Thyroid gland (tissue), 4 donors: ENCODE measurements at regions not wholly inside any gene's neighbourhood (a gene's known extent, or its start where the extent isn't known, plus 50 kb on each side); places are given as distances from the start of the nearest gene placed in this dataset.

Experiments used
- DNase-seq, 2 donors: peaks; one replicate each; pipeline ENCODE4 v3.0.0-alpha.2; 2019
- H3K27ac ChIP-seq, 3 donors: fragments of 200-600 bp; sonication (generic); 1 replicate in 2 of 3; 2 replicates in 1 of 3; pipeline ENCODE4 v1.5.1; 2016 to 2019; ENCODE audit warnings: mild to moderate bottlenecking in 1 of 3, moderate library complexity in 1 of 3
- H3K27me3 ChIP-seq: fragments of 200-600 bp; sonication (generic); one replicate; pipeline ENCODE4 v1.5.1; 2019
- H3K36me3 ChIP-seq, 2 donors: fragments of 200-600 bp; sonication (generic); one replicate each; pipeline ENCODE4 v1.5.1; 2016 to 2019
- H3K4me1 ChIP-seq, 2 donors: fragments of 200-600 bp; sonication (generic); one replicate each; pipeline ENCODE4 v1.5.1; 2017 to 2019
- H3K4me3 ChIP-seq, 3 donors: fragments of 200-600 bp; sonication (generic); replicated peaks in 1 of 3; 1 replicate in 2 of 3; 2 replicates in 1 of 3; pipeline ENCODE4 v1.5.1; 2016; ENCODE audit warnings: mild to moderate bottlenecking in 1 of 3
- H3K9me3 ChIP-seq: fragments of 200-600 bp; sonication (generic); one replicate; pipeline ENCODE4 v1.5.1; 2017
- POLR2A ChIP-seq, 2 donors: fragments of 450-650 bp; IDR thresholded peaks; one replicate each; pipeline ENCODE4 v1.6.1; 2017; ENCODE audit warnings: antibody characterized with exemption in 2 of 2, mild to moderate bottlenecking in 2 of 2, moderate library complexity in 1 of 2
- WGBS, 2 donors: methylation state at CpG; one replicate each; pipeline ENCODE4 v1.1.5; 2017; 5-methylcytosine and 5-hydroxymethylcytosine counted together
- intact Hi-C: fragments of 100-400 bp; cut with DNase I; formaldehyde crosslinking; loops from one replicate; pipeline ENCODE4 v1.15.1; 2023
- TF ChIP-seq, protein P1 (sequence below), 6 experiments: fragments of 200-600 bp in 3 of 6; fragments of 450-650 bp in 3 of 6; sonication (generic) in 3 of 6; IDR thresholded peaks; one replicate each; pipeline ENCODE4 v1.5.1; 2016 to 2019; ENCODE audit warnings: antibody characterized with exemption in 6 of 6, mild to moderate bottlenecking in 2 of 6, inconsistent platforms in 1 of 6, moderate library complexity in 1 of 6

DNA sequence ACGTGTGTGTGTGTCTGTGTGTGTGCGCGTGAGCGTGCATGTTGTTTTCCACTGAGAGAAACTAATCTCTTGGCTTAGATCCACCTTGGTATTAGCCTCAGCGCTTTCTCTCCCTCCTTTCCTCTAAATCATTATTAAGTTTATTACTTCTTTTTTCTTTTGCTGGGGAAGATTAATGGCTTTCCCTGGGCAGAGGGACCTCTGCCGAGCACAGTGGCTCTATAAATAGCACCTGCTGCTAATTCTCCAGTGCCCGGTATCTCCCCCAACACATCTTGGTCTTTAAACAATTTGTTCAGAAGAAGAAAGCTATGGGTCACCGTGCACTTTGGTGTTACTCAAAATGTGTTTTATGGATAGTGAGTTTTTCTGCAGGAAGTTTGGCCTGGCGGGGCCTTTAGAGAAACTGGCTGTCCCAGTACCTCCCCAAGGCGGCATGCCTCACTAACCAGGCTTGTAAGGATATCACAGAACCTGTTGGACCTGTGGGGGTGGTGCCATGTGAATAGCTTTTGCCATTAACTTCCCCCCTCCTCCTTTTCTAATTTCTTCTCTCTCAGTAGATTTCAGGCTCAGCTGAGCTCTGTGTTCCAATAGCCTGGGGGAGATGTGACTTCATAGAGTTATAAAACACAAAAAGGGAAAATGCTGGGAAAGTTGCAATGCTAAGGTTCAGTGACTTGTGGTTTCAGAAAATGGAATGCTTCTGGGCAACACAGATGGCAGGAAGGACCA is 70.1 kb upstream of the RAB11FIP2 start:
- peak; percentile 91 to 92 for DNase-seq
- no peak overlapping the region for H3K4me3 ChIP-seq
- peak overlapping the region; percentile 63 to 79 (median 71) for H3K27ac ChIP-seq
- H3K27me3 ChIP-seq = no peaks in the 10 kb centered on the region
- H3K4me1 ChIP-seq = peaks cover 31 to 47% of the 10 kb centered on the region in 2 donors
- TF ChIP-seq, protein P1, sequence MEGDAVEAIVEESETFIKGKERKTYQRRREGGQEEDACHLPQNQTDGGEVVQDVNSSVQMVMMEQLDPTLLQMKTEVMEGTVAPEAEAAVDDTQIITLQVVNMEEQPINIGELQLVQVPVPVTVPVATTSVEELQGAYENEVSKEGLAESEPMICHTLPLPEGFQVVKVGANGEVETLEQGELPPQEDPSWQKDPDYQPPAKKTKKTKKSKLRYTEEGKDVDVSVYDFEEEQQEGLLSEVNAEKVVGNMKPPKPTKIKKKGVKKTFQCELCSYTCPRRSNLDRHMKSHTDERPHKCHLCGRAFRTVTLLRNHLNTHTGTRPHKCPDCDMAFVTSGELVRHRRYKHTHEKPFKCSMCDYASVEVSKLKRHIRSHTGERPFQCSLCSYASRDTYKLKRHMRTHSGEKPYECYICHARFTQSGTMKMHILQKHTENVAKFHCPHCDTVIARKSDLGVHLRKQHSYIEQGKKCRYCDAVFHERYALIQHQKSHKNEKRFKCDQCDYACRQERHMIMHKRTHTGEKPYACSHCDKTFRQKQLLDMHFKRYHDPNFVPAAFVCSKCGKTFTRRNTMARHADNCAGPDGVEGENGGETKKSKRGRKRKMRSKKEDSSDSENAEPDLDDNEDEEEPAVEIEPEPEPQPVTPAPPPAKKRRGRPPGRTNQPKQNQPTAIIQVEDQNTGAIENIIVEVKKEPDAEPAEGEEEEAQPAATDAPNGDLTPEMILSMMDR (IDR thresholded peaks at IDR 0.05) = no peak
- no peak for TF ChIP-seq POLR2A (IDR thresholded peaks at IDR 0.05)
- no peaks in the 10 kb centered on the region for H3K36me3 ChIP-seq
- H3K9me3 ChIP-seq = no peaks in the 10 kb centered on the region
- intact Hi-C loops = no loop called here
- WGBS, 2 donors = 35 to 39% methylated on average over 10 of the region's 10 CpGs

DNA sequence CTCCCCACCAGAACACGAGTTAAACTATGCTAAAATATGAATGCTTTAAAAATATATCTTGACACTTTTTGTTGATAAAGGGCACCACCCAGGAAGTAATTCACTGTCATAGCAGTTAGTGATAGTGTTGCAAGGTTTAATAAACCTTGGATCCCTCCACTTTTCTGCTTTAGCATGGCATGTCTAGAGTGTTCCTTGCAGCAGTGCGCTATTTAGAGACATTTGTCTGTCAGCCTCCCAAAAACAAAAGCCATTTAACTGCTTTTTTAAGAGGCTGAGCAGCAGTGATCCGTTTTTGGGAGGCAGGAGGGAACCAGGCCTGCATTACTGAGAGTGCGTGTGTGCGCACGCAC is 69.6 kb upstream of the RAB11FIP2 start:
- intact Hi-C loops = no loop called here
- H3K4me1 ChIP-seq = peaks cover 31 to 51% of the 10 kb centered on the region in 2 donors
- WGBS, 2 donors = 42 to 46% methylated on average over 6 of the region's 6 CpGs
- TF ChIP-seq, protein P1 (IDR thresholded peaks at IDR 0.05) = no peak
- no peak for TF ChIP-seq POLR2A (IDR thresholded peaks at IDR 0.05)
- H3K4me3 ChIP-seq = no peak overlapping the region
- DNase-seq = peak; percentile 10 to 39
- H3K27ac ChIP-seq = peak overlapping the region; percentile 63 to 79 (median 71)
- H3K9me3 ChIP-seq = no peaks in the 10 kb centered on the region
- H3K36me3 ChIP-seq = no peaks in the 10 kb centered on the region
- no peaks in the 10 kb centered on the region for H3K27me3 ChIP-seq

DNA sequence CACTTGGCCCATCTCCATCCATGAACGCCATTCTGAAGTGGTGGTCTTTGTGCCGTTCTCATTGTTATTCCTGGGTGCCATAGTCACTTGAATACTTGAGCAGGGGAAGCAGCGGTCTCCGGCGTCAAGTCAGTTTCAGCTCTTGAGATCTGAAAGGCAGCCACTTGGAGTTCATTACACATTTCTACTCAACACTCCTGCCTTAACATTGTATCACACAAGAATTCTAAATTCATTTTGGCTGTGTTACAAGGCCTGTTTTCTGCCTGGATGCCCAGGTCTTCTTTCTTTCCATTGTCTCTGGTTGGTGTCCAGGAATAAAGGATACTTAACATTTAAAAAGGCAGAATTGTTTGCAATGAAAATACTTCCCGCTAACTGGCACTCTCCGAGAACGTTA is 69.0 kb upstream of the RAB11FIP2 start:
- Histone ChIP-seq H3K4me3 (no peak overlapping the region), H3K27me3 (no peaks in the 10 kb centered on the region), H3K9me3 (no peaks in the 10 kb centered on the region), H3K27ac (peak overlapping the region; percentile 63 to 79 (median 71)), H3K4me1 (peaks cover 31 to 51% of the 10 kb centered on the region in 2 donors), H3K36me3 (no peaks in the 10 kb centered on the region)
- DNase-seq = peak; percentile 42 to 44
- TF ChIP-seq POLR2A (IDR thresholded peaks at IDR 0.05) = no peak
- TF ChIP-seq, protein P1 (IDR thresholded peaks at IDR 0.05) = no peak
- WGBS, 2 donors = 21 to 37% methylated on average over 8 of the region's 8 CpGs
- intact Hi-C loops = no loop called here

GRCh38 chr10:118114992-118115391 is 68.3 kb upstream of the RAB11FIP2 start:
- Histone ChIP-seq H3K4me1 (peaks cover 31 to 51% of the 10 kb centered on the region in 2 donors), H3K36me3 (no peaks in the 10 kb centered on the region), H3K27me3 (no peaks in the 10 kb centered on the region), H3K9me3 (no peaks in the 10 kb centered on the region), H3K4me3 (no peak overlapping the region), H3K27ac (peak overlapping the region in 2 of 3 donors; percentile 71 to 79)
- WGBS, 2 donors = 74 to 80% methylated on average over 1 of the region's 1 CpG
- intact Hi-C loops = no loop called here
- TF ChIP-seq, protein P1 (IDR thresholded peaks at IDR 0.05) = no peak
- TF ChIP-seq POLR2A (IDR thresholded peaks at IDR 0.05) = no peak
- no peak for DNase-seq

- intact Hi-C loops = no loop called here
- Histone ChIP-seq H3K36me3 (no peaks in the 10 kb centered on the region), H3K4me3 (no peak overlapping the region), H3K27me3 (no peaks in the 10 kb centered on the region), H3K9me3 (no peaks in the 10 kb centered on the region), H3K4me1 (peaks cover 29 to 41% of the 10 kb centered on the region in 2 donors), H3K27ac (peak overlapping the region; percentile 26 to 64 (median 54))
- DNase-seq = peak; percentile 54 to 59
- 45 to 58% methylated on average over 6 of the region's 6 CpGs for WGBS, 2 donors
- TF ChIP-seq POLR2A (IDR thresholded peaks at IDR 0.05) = no peak
- TF ChIP-seq, protein P1 (IDR thresholded peaks at IDR 0.05) = no peak
Observed at GRCh38 chr10:118112543-118113125, 65.9 kb upstream of the RAB11FIP2 start.
